Hematopoietic multipotent progenitor cell treated with erythropoietin and hydrocortisone succinate and interleukin-3 and kit ligand, for 8 days (in vitro differentiated cells): ENCODE measurements at regions not wholly inside any gene's neighbourhood (a gene's known extent, or its start where the extent isn't known, plus 50 kb on each side); places are given as distances from the start of the nearest gene placed in this dataset.

ENCODE experiments used
- DNase-seq: peaks from one replicate; pipeline ENCODE4 v3.0.0-alpha.2; 2015

- no peak for DNase-seq
These were observed 319.2 kb upstream of the LRATD1 start for GRCh38 chr2:14313341-14313740.

- no peak for DNase-seq
These were observed 315.9 kb upstream of the LRATD1 start for GRCh38 chr2:14316594-14316993.

- DNase-seq: no peak
These were observed 311.2 kb upstream of the LRATD1 start for GRCh38 chr2:14321357-14321756.

GRCh38 chr2:14322306-14322705 is 310.2 kb upstream of the LRATD1 start:
- no peak for DNase-seq

- DNase-seq: no peak
These were observed 308.2 kb upstream of the LRATD1 start for GRCh38 chr2:14324308-14324707.

- DNase-seq: no peak
These were observed 301.6 kb upstream of the LRATD1 start for GRCh38 chr2:14330884-14331283.

- DNase-seq: no peak
These were observed 295.6 kb upstream of the LRATD1 start for GRCh38 chr2:14336759-14337382.

GRCh38 chr2:14340703-14341102 is 291.8 kb upstream of the LRATD1 start:
- no peak for DNase-seq

- no peak for DNase-seq
These were observed 290.2 kb upstream of the LRATD1 start for GRCh38 chr2:14342313-14342712.

GRCh38 chr2:14344355-14344754 is 288.2 kb upstream of the LRATD1 start:
- DNase-seq: no peak

- no peak for DNase-seq
These were observed 284.3 kb upstream of the LRATD1 start for GRCh38 chr2:14348247-14348646.

GRCh38 chr2:14350856-14351255 is 281.7 kb upstream of the LRATD1 start:
- no peak for DNase-seq

GRCh38 chr2:14352067-14352466 is 280.4 kb upstream of the LRATD1 start:
- DNase-seq: no peak

GRCh38 chr2:14354231-14354630 is 278.3 kb upstream of the LRATD1 start:
- DNase-seq: no peak

- DNase-seq: no peak
These were observed 277.4 kb upstream of the LRATD1 start for GRCh38 chr2:14355102-14355501.

GRCh38 chr2:14358339-14358738 is 274.2 kb upstream of the LRATD1 start:
- no peak for DNase-seq

GRCh38 chr2:14358774-14359173 is 273.7 kb upstream of the LRATD1 start:
- no peak for DNase-seq

GRCh38 chr2:14363137-14363536 is 269.4 kb upstream of the LRATD1 start:
- no peak for DNase-seq

GRCh38 chr2:14363976-14364375 is 268.5 kb upstream of the LRATD1 start:
- no peak for DNase-seq

- no peak for DNase-seq
These were observed 268.0 kb upstream of the LRATD1 start for GRCh38 chr2:14364471-14364870.

- no peak for DNase-seq
These were observed 247.5 kb upstream of the LRATD1 start for GRCh38 chr2:14385043-14385442.

GRCh38 chr2:14387332-14387731 is 245.2 kb upstream of the LRATD1 start:
- DNase-seq: no peak

- DNase-seq: no peak
These were observed 243.8 kb upstream of the LRATD1 start for GRCh38 chr2:14388724-14389123.

GRCh38 chr2:14396533-14397083 is 235.9 kb upstream of the LRATD1 start:
- DNase-seq: no peak

GRCh38 chr2:14398641-14399040 is 233.9 kb upstream of the LRATD1 start:
- DNase-seq: no peak
